ENCODE measurements at regions not wholly inside any gene's neighbourhood (a gene's known extent, or its start where the extent isn't known, plus 50 kb on each side); places are given as distances from the start of the nearest gene placed in this dataset.
A peak's percentile ranks its signal among the peaks of the same experiment; 100 is the strongest.

GRCh38 chr9:84206801-84207370, 133.7 kb downstream of the SLC28A3 start:
- Histone ChIP-seq H3K4me3 (ENCODE audit: low read length in 3 of 3) (no peak overlapping the region), H3K9me3 (ENCODE audit: control insufficient read depth in 2 of 3, insufficient read depth in 1 of 3, low read length in 3 of 3) (no peaks in the 10 kb centered on the region), H3K27ac (ENCODE audit: low read depth in 2 of 2, low read length in 2 of 2) (no peak overlapping the region), H3K27me3 (ENCODE audit: control insufficient read depth, insufficient read depth, low read length) (no peaks in the 10 kb centered on the region), H3K36me3 (ENCODE audit: control insufficient read depth in 2 of 3, insufficient read depth in 3 of 3, low read length in 3 of 3) (no peaks in the 10 kb centered on the region), H3K4me1 (ENCODE audit: control insufficient read depth in 2 of 3, insufficient read depth in 2 of 3, low read depth in 1 of 3, low read length in 3 of 3) (no peaks in the 10 kb centered on the region), H3K9ac (ENCODE audit: low read length in 3 of 3) (no peak overlapping the region)
- FAIRE-seq (no peak), DNase-seq (peak in 1 of 5 donors; percentile 9)
- TF ChIP-seq CTCF (IDR thresholded peaks at IDR 0.05; ENCODE audit: borderline replicate concordance, extremely low read depth, insufficient read depth), result no peak
- intact Hi-C loops (cut with DNase I), result no loop called here

- Histone ChIP-seq H3K27me3 (ENCODE audit: control insufficient read depth, insufficient read depth, low read length) (no peaks in the 10 kb centered on the region), H3K4me1 (ENCODE audit: control insufficient read depth in 2 of 3, insufficient read depth in 2 of 3, low read depth in 1 of 3, low read length in 3 of 3) (no peaks in the 10 kb centered on the region), H3K9me3 (ENCODE audit: control insufficient read depth in 2 of 3, insufficient read depth in 1 of 3, low read length in 3 of 3) (no peaks in the 10 kb centered on the region), H3K36me3 (ENCODE audit: control insufficient read depth in 2 of 3, insufficient read depth in 3 of 3, low read length in 3 of 3) (no peaks in the 10 kb centered on the region), H3K9ac (ENCODE audit: low read length in 3 of 3) (no peak overlapping the region), H3K4me3 (ENCODE audit: low read length in 3 of 3) (peak overlapping the region in 1 of 3 donors; percentile 32), H3K27ac (ENCODE audit: low read depth in 2 of 2, low read length in 2 of 2) (no peak overlapping the region)
- intact Hi-C loops (cut with DNase I), result no loop called here
- peak in 2 of 5 donors; percentile 31 to 69 for DNase-seq
- no peak for TF ChIP-seq CTCF (IDR thresholded peaks at IDR 0.05; ENCODE audit: borderline replicate concordance, extremely low read depth, insufficient read depth)
- FAIRE-seq, result no peak
These were observed 133.0 kb downstream of the SLC28A3 start for GRCh38 chr9:84207491-84207951.

GRCh38 chr9:84212246-84212645, 128.3 kb downstream of the SLC28A3 start:
- Histone ChIP-seq H3K27ac (ENCODE audit: low read depth in 2 of 2, low read length in 2 of 2) (no peak overlapping the region), H3K36me3 (ENCODE audit: control insufficient read depth in 2 of 3, insufficient read depth in 3 of 3, low read length in 3 of 3) (no peaks in the 10 kb centered on the region), H3K9me3 (ENCODE audit: control insufficient read depth in 2 of 3, insufficient read depth in 1 of 3, low read length in 3 of 3) (no peaks in the 10 kb centered on the region), H3K27me3 (ENCODE audit: control insufficient read depth, insufficient read depth, low read length) (no peaks in the 10 kb centered on the region), H3K9ac (ENCODE audit: low read length in 3 of 3) (no peak overlapping the region), H3K4me1 (ENCODE audit: control insufficient read depth in 2 of 3, insufficient read depth in 2 of 3, low read depth in 1 of 3, low read length in 3 of 3) (no peaks in the 10 kb centered on the region), H3K4me3 (ENCODE audit: low read length in 3 of 3) (no peak overlapping the region)
- intact Hi-C loops (cut with DNase I), result no loop called here
- FAIRE-seq (no peak), DNase-seq (no peak)
- TF ChIP-seq CTCF (IDR thresholded peaks at IDR 0.05; ENCODE audit: borderline replicate concordance, extremely low read depth, insufficient read depth), result no peak

GRCh38 chr9:84212982-84213381, 127.6 kb downstream of the SLC28A3 start:
- H3K36me3 ChIP-seq (ENCODE audit: control insufficient read depth in 2 of 3, insufficient read depth in 3 of 3, low read length in 3 of 3), result no peaks in the 10 kb centered on the region
- no peaks in the 10 kb centered on the region for H3K27me3 ChIP-seq (ENCODE audit: control insufficient read depth, insufficient read depth, low read length)
- intact Hi-C loops (cut with DNase I), result no loop called here
- H3K9ac ChIP-seq (ENCODE audit: low read length in 3 of 3), result no peak overlapping the region
- no peak overlapping the region for H3K27ac ChIP-seq (ENCODE audit: low read depth in 2 of 2, low read length in 2 of 2)
- no peak for DNase-seq
- no peaks in the 10 kb centered on the region for H3K9me3 ChIP-seq (ENCODE audit: control insufficient read depth in 2 of 3, insufficient read depth in 1 of 3, low read length in 3 of 3)
- no peak for FAIRE-seq
- TF ChIP-seq CTCF (IDR thresholded peaks at IDR 0.05; ENCODE audit: borderline replicate concordance, extremely low read depth, insufficient read depth), result no peak
- H3K4me3 ChIP-seq (ENCODE audit: low read length in 3 of 3), result no peak overlapping the region
- H3K4me1 ChIP-seq (ENCODE audit: control insufficient read depth in 2 of 3, insufficient read depth in 2 of 3, low read depth in 1 of 3, low read length in 3 of 3), result no peaks in the 10 kb centered on the region

All from kidney (tissue), 13 donors.